ENCODE measurements at regions not wholly inside any gene's neighbourhood (a gene's known extent, or its start where the extent isn't known, plus 50 kb on each side); places are given as distances from the start of the nearest gene placed in this dataset.

DNA sequence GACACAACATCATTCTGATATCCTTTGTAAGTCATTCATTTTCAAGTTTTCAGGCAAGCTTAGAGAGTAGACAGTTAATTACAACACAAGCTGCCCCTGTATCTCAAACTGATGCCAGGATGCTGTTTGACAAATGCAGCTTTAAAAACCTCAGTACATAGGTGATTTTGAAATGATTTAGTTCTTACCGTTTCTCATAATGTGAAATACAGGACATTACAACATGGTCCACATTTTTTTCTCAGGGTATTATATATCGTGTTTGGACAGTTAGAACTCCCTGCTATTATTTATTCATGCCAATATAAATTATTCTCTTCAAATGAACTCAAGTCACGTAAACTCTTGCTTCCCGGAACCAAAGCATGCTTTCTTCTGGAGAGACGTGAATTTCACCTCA is 1013.9 kb downstream of the EPHA3 start:
- TF ChIP-seq ZNF547 (CRISPR knock-in tag; IDR thresholded peaks at IDR 0.05) (no peak), CEBPG (CRISPR knock-in tag; IDR thresholded peaks at IDR 0.05) (no peak), ZNF180 (CRISPR knock-in tag; IDR thresholded peaks at IDR 0.05; ENCODE audit: borderline replicate concordance, low read depth) (no peak), SIX1 (CRISPR knock-in tag; IDR thresholded peaks at IDR 0.05; ENCODE audit: borderline replicate concordance) (no peak), TEAD2 (CRISPR knock-in tag; IDR thresholded peaks at IDR 0.05) (no peak), ZBTB10 (CRISPR knock-in tag; IDR thresholded peaks at IDR 0.05; ENCODE audit: borderline replicate concordance) (no peak), NFE2 (CRISPR knock-in tag; IDR thresholded peaks at IDR 0.05) (no peak), SOX13 (IDR thresholded peaks at IDR 0.05) (no peak), SOX13 (CRISPR knock-in tag; conservative IDR thresholded peaks at IDR 0.05 in 1 of 2, IDR thresholded peaks at IDR 0.05 in 1 of 2) (no peak), DR1 (CRISPR knock-in tag; IDR thresholded peaks at IDR 0.05) (no peak), TBL1XR1 (IDR thresholded peaks at IDR 0.05; ENCODE audit: borderline replicate concordance, low read length, partially characterized antibody) (no peak), IKZF4 (CRISPR knock-in tag; IDR thresholded peaks at IDR 0.05; ENCODE audit: borderline replicate concordance, low read depth, not compliant biosample characterization) (no peak), YEATS2 (CRISPR knock-in tag; IDR thresholded peaks at IDR 0.05; ENCODE audit: borderline replicate concordance) (no peak), DMTF1 (CRISPR knock-in tag; IDR thresholded peaks at IDR 0.05) (no peak)
- FAIRE-seq (no peak), ATAC-seq (no peak), DNase-seq (ENCODE audit: low spot score) (no peak)
- Histone ChIP-seq H2AFZ (ENCODE audit: low read length) (no peak overlapping the region), H3K4me3 (replicated peaks in 1 of 3; ENCODE audit: insufficient read depth in 1 of 3, low read depth in 2 of 3, low read length in 3 of 3) (no peak overlapping the region), H3K79me2 (ENCODE audit: insufficient read depth, low read length) (no peaks in the 10 kb centered on the region), H3K27ac (ENCODE audit: extremely low read length, insufficient read depth, low read length) (no peak overlapping the region), H3K36me3 (replicated peaks in 1 of 2; ENCODE audit: control insufficient read depth in 1 of 2, insufficient read depth in 2 of 2, low read length in 2 of 2) (no peaks in the 10 kb centered on the region), H3K9ac (ENCODE audit: insufficient read depth, low read depth, low read length) (no peak overlapping the region), H3K9me3 (ENCODE audit: low read length) (peaks cover 15% of the 10 kb centered on the region; the same call in 1 of the 2 replicates), H4K20me1 (ENCODE audit: insufficient read depth, low read length) (no peaks in the 10 kb centered on the region), H3K27me3 (ENCODE audit: control insufficient read depth in 1 of 2, insufficient read depth in 2 of 2, low read length in 2 of 2) (no peaks in the 10 kb centered on the region), H3K4me2 (ENCODE audit: low read depth, low read length) (no peak overlapping the region), H3K4me1 (ENCODE audit: insufficient read depth, low read length) (no peaks in the 10 kb centered on the region)
- intact Hi-C loops (cut with micrococcal nuclease; ENCODE audit: unreplicated experiment) (no loop called here), in situ Hi-C loops (cut with HindIII; ENCODE audit: extremely low pct_ligation_motif_present, low pct_unique_long_range_greater_than_20kb) (no loop called here)
- BruUV-seq (replicated peaks) = no TSS peak
- 4% methylated on average over 5 of the region's 5 CpGs for WGBS (ENCODE audit: low lambda C conversion rate)
- CTCF ChIA-PET (ENCODE audit: low intra/inter-chr PET ratio, low total read pairs) = no interaction called here
- POLR2A ChIA-PET = no interaction called here

All from HepG2 (cell line).